ENCODE measurements at regions not wholly inside any gene's neighbourhood (a gene's known extent, or its start where the extent isn't known, plus 50 kb on each side); places are given as distances from the start of the nearest gene placed in this dataset.
A peak's percentile ranks its signal among the peaks of the same experiment; 100 is the strongest.

DNA sequence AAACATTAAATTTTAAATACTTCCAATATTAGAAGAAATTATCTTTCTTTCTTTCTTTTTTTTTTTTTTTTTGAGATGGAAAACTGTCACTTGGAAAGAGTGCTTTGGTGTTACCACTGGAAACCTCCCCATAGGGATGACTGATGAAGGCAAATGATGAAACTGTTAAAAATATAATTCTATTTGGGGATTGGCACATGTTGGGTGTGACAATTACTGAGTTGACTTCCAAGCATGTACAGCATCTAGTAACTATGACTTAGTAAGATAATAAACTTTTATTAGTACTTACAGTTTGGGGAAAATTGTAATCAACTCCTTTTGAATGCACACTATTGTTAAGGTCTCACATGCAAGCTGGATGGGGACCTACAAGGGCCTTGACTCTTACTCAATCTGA is 592.5 kb downstream of the KCTD12 start:
- no peak for DNase-seq
- peaks cover 0 to 14% (median 0%) of the 10 kb centered on the region in 9 donors for H3K4me1 ChIP-seq
- TF ChIP-seq, protein P1, sequence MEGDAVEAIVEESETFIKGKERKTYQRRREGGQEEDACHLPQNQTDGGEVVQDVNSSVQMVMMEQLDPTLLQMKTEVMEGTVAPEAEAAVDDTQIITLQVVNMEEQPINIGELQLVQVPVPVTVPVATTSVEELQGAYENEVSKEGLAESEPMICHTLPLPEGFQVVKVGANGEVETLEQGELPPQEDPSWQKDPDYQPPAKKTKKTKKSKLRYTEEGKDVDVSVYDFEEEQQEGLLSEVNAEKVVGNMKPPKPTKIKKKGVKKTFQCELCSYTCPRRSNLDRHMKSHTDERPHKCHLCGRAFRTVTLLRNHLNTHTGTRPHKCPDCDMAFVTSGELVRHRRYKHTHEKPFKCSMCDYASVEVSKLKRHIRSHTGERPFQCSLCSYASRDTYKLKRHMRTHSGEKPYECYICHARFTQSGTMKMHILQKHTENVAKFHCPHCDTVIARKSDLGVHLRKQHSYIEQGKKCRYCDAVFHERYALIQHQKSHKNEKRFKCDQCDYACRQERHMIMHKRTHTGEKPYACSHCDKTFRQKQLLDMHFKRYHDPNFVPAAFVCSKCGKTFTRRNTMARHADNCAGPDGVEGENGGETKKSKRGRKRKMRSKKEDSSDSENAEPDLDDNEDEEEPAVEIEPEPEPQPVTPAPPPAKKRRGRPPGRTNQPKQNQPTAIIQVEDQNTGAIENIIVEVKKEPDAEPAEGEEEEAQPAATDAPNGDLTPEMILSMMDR (IDR thresholded peaks at IDR 0.05): no peak
- intact Hi-C loops (cut with DNase I): no loop called here
- H3K4me3 ChIP-seq: no peak overlapping the region
- H3K36me3 ChIP-seq: no peaks in the 10 kb centered on the region
- no peaks in the 10 kb centered on the region for H3K27me3 ChIP-seq
- peaks cover 0 to 4% (median 0%) of the 10 kb centered on the region in 11 donors for H3K9me3 ChIP-seq
- H3K27ac ChIP-seq: peak overlapping the region in 4 of 10 donors; percentile 7 to 41 (median 20)
- peak; percentile 46 to 93 (median 74) for ATAC-seq

DNA sequence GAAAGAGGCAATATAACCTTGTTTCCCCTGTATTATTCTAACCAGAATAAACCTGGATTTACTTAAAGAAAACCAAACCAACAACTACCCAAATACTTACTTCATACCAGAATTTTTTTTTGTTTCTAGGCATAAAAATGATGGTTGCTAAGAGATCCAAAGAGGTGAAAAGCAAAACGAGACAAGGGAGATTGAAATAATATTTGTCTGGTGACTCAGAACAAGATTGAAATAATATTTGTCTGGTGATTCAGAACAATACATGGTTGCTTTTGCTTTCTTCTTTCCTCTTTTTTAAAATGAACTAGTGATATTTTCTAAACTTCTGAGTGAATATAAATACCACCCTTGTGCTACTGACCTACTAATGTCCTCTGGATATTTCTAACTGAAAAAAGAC is 592.9 kb downstream of the KCTD12 start:
- peak overlapping the region in 4 of 10 donors; percentile 7 to 38 (median 18) for H3K27ac ChIP-seq
- WGBS, 2 donors: 11 to 26% methylated on average over 1 of the region's 1 CpG

DNA sequence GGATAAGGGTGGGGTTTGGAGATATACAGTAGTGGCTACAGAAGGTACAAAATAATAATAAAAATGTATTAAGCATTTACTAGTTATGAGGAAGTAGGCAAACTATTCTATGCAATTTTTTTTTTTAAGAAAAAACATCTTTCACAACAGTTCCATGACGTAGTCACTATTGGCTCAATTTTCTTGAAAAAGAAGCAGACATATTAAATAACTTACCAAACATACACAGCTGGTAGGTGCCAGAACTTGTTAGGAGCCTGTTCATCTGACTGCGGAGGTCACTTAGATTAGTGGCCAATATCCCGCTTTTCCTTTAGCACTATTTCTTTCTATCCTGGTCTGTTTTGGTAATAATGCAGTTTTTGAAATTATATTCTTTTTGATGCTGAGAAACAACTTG is 593.5 kb downstream of the KCTD12 start:
- 88 to 96% methylated on average over 3 of the region's 3 CpGs for WGBS, 2 donors
- no peaks in the 10 kb centered on the region for H3K27me3 ChIP-seq
- intact Hi-C loops (cut with DNase I): no loop called here
- peaks cover 0 to 4% (median 0%) of the 10 kb centered on the region in 11 donors for H3K9me3 ChIP-seq
- H3K4me3 ChIP-seq: no peak overlapping the region
- no peak overlapping the region for H3K27ac ChIP-seq
- peaks cover 0 to 14% (median 0%) of the 10 kb centered on the region in 9 donors for H3K4me1 ChIP-seq
- TF ChIP-seq, protein P1 (IDR thresholded peaks at IDR 0.05): no peak
- DNase-seq (no peak), ATAC-seq (no peak)
- H3K36me3 ChIP-seq: no peaks in the 10 kb centered on the region

More for the DNA sequence above, 592.9 kb downstream of the KCTD12 start:
- intact Hi-C loops (cut with DNase I): no loop called here
- Histone ChIP-seq H3K27me3 (no peaks in the 10 kb centered on the region), H3K4me3 (no peak overlapping the region), H3K9me3 (peaks cover 0 to 4% (median 0%) of the 10 kb centered on the region in 11 donors), H3K36me3 (no peaks in the 10 kb centered on the region), H3K4me1 (peaks cover 0 to 14% (median 0%) of the 10 kb centered on the region in 9 donors)
- ATAC-seq (peak in 1 of 8 donors; percentile 6), DNase-seq (no peak)
- TF ChIP-seq, protein P1 (IDR thresholded peaks at IDR 0.05): no peak

DNA sequence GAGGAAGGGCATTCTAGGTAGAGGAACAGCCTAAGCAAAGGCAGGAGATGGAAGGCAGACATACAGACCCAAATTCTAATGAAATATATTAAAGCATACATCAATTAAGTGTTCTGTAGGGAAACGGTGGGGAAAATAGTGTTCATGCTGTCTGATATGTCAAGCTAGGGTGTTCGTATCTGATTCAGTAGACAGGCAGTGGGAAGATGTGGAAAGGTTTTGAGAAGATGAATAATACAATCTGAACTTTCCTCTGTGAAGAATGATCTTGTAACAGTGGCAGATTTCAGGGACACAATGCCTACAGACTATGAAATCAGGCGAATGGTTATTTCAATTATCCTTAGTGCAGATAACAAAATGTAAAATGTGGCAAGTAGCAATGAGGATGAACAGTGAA is 594.2 kb downstream of the KCTD12 start:
- H3K27ac ChIP-seq: no peak overlapping the region
- peaks cover 0 to 14% (median 0%) of the 10 kb centered on the region in 9 donors for H3K4me1 ChIP-seq
- DNase-seq (no peak), ATAC-seq (no peak)
- H3K36me3 ChIP-seq: no peaks in the 10 kb centered on the region
- H3K9me3 ChIP-seq: peaks cover 0 to 4% (median 0%) of the 10 kb centered on the region in 11 donors
- H3K4me3 ChIP-seq: no peak overlapping the region
- 86 to 89% methylated on average over 3 of the region's 3 CpGs for WGBS, 2 donors
- no peaks in the 10 kb centered on the region for H3K27me3 ChIP-seq
- intact Hi-C loops (cut with DNase I): no loop called here
- TF ChIP-seq, protein P1 (IDR thresholded peaks at IDR 0.05): no peak
